Kasumi-1 (cell line): ENCODE measurements at regions not wholly inside any gene's neighbourhood (a gene's known extent, or its start where the extent isn't known, plus 50 kb on each side); places are given as distances from the start of the nearest gene placed in this dataset.
"Not testable (repeated sequence)": the region's sequence is repeated elsewhere in the genome, so short reads cannot be mapped to it uniquely, and the experiment has no call there.

Experiments used
- DNase-seq, 2 experiments: peaks; one replicate each; lab custom pipeline; 2025; lab: John Stamatoyannopoulos, UW

- no peak for DNase-seq
These were observed 478.0 kb downstream of the PDHA2 start for GRCh38 chr4:96317891-96318290.

DNA sequence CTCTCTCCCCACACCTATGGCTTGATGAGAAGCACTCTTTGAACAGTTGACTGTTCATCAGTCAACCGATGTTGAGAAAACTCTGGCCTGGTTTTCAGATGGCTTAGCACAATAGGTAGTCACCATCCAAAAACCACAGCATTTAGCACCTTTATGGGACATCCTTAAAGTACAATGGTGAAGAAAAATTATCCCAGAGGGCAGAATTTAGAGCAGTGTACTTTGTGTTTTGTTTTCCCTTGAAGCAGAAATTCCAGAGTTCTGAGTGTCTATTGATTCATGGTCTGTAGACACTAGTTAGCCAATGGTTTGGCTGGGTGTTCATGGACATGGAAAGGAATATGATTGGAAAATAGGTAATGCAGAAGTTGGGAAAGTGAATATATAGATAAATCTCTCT, 487.0 kb downstream of the PDHA2 start:
- no peak for DNase-seq

- no peak for DNase-seq
These were observed 502.3 kb downstream of the PDHA2 start for GRCh38 chr4:96342196-96342595.

DNA sequence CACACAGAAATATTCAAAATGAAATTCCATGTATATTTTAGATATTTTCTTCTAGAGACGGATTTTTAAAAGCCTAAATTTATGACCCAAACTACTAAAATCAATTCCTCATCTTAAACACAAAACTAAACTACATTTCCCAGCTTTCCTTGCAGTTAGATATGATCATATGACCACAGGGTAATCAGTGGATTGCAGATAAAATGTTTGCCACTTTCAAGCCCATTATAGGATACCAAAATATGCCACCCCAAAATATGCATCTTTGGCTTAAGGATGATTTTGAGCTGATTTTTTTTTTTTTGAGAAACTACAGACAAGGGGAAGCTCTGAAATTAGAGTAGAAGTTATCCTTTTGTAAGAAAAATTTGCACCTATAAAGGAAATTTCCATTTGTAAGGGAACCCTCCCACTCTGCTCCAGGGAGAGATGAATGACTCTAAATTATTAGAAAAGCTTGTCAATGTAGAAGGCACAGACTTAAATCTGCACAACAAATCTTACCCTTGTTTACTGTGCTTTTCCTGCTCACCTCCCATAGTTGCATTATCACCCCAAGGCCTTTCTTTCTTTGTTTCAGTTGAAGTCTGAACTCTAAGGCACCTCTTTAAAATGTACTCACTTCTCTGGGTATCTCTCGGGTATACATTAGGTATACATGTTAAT, 503.0 kb downstream of the PDHA2 start:
- no peak for DNase-seq

- no peak for DNase-seq
These were observed 503.9 kb downstream of the PDHA2 start for GRCh38 chr4:96343836-96344235.

- DNase-seq, result no peak
These were observed 507.7 kb downstream of the PDHA2 start for GRCh38 chr4:96347582-96347981.

GRCh38 chr4:96352051-96352517, 512.2 kb downstream of the PDHA2 start:
- peak; percentile 58 for DNase-seq

- DNase-seq, result no peak
These were observed 514.3 kb downstream of the PDHA2 start for GRCh38 chr4:96354036-96354712.

DNA sequence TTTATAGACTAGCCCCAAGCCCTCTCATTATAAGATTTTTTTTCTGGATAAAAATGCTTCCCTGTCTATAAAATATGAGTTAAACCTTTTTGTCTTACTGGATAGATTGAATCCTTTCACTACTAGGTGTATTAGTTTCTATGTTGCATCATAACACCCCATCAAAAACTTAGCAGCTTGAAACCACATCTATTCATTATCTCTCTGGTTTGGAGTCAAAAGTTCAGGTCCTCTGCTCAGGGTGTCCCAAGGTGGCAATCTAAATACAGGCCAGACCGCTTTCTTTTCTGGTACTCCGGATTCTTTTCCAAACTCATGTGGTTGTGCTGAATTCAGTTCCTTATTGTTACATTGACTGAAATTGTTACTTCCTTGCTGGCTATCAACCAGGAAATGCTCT, 515.5 kb downstream of the PDHA2 start:
- DNase-seq, result no peak

GRCh38 chr4:96356591-96357370, 516.9 kb downstream of the PDHA2 start:
- DNase-seq, result no peak

GRCh38 chr4:96366632-96367031, 526.7 kb downstream of the PDHA2 start:
- no peak for DNase-seq

- DNase-seq, result no peak
These were observed 535.5 kb downstream of the PDHA2 start for GRCh38 chr4:96375367-96375766.

DNA sequence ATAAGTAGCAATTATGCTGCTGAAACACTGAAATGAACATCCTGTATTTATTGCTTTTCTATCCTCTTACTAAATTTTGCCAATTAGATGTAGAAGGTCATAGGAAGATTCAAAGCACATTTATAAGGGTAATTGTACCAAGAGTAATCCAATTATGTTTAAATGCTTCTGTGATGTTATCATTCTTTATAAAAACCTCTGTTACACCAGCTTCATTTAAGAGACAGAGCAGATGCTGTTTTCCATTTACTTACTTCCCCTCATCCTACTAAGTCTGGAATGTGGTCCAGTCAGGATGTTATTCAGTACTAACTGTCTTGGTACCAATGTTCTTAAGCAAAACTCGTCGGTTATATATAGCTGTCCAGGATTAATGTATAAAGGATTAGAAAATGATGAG, 539.6 kb downstream of the PDHA2 start:
- DNase-seq, result no peak

DNA sequence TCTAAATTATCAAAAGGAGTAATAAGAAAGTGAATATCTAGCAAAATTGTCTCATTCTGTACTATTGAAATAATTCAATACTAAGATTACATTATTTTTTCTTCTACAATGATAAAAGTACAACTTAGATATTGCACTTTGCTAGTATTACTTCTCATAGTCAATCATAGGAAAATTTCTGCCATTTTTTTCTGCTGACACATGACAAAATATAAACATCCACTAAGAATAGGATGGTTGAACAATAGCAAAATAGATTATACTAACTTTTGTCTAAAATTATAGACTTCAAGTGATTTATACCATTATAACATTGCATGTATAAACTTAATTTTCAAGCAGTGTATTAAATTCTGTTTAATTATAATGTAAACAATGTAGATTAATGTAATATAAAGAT, 540.2 kb downstream of the PDHA2 start:
- DNase-seq, result no peak

DNA sequence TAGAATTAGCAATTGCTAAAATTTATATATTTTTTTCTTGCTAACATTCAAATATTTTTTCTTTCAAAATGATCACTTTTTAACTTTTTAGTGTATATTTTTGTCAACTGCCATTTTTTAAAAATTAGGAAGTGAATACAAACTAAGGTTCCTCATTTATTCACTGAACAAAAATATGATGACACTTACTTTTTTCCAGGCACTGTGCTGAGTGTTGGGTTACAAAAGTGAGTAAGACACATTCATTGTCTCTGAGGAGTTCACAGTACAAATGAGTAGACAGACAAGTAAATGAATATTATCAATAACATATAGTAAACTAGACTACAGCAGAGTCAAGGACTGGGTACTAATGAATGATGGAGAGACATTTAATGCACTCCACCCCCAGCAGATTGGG, 543.5 kb downstream of the PDHA2 start:
- DNase-seq, result no peak

DNA sequence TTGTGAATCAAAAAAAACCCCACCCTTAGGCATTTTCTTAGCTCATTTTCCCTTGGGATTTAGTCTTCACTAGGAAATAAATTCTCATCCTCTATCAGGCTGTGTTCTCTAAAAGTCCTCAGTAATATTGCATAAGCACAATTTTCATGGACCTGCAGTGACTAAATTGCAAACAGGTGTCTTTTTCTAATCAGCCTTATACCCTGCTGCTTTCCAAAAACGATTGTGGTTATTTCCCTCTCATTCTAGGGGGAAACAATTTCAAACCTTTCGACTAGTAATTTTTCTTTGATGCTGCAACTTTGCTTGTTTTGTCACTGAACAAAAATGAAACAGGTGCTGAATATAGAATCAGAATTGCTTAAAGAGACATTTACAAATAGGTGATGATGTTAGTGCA, 549.9 kb downstream of the PDHA2 start:
- DNase-seq, result no peak

DNA sequence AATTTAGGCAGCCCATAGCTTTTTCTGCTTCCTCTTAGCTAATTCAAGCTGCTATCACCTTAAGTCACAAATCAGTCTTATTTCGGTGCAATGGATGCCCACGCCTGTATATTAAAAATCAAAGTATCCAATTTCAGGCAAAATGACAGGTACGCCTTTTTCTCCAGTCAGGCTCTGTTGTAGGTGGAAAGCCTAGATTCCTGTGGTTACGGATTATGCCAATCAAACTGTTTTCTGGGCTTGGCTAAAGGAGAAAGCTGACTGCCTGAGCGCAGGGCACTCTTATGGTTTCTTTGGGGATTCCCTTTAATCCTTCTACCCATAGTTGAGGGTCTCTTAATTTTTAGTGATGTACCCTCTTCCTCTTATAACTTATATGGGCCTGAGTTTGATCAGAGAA, 550.5 kb downstream of the PDHA2 start:
- no peak for DNase-seq

- DNase-seq, result no peak
These were observed 555.9 kb downstream of the PDHA2 start for GRCh38 chr4:96395747-96396146.

GRCh38 chr4:96406742-96407141, 566.8 kb downstream of the PDHA2 start:
- no peak for DNase-seq

DNA sequence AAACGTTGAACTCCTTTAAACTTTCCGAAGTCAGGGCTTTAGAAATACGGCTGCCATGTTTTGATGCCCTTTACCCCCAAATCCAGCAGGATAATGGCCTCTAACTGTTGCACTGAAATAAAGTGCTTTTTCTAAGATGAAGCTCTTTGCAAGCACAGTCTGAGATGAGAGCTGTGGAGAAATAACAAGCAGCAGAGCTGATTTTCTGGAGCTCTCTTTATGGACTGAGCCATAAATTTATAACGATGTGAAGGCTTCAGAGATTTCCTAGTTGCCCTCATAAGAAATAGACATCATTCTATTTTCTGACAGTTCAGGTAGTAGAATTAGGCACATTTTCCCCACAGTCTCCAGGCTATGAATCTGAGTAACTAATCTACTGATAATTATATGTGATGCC, 567.3 kb downstream of the PDHA2 start:
- no peak for DNase-seq

- no peak for DNase-seq
These were observed 568.0 kb downstream of the PDHA2 start for GRCh38 chr4:96407738-96408463.

GRCh38 chr4:96414853-96415252, 575.0 kb downstream of the PDHA2 start:
- DNase-seq, result not testable (repeated sequence)
